K562 (cell line): ENCODE measurements at regions not wholly inside any gene's neighbourhood (a gene's known extent, or its start where the extent isn't known, plus 50 kb on each side); places are given as distances from the start of the nearest gene placed in this dataset.

ENCODE experiments used
- ATAC-seq: fragments of 200-7000 bp; cut with Tn5 transposase; 3 replicates; pipeline ENCODE4 v1.9.1; 2020; ENCODE audit warnings: moderate library complexity
- BruUV-seq: library from RNA; stranded (reverse); fragments of 400-500 nt; replicated peaks from 2 replicates; lab custom pipeline; 2021; lab: Mats Ljungman, UMichigan
- CTCF ChIA-PET: fragments of 300-600 bp; formaldehyde crosslinking; extraction: SDS; loops from one replicate; lab custom pipeline; 2021; ENCODE audit warnings: low intra/inter-chr PET ratio; lab: Yijun Ruan, JAX
- POLR2A ChIA-PET: fragments of 300-600, 350-650 bp; sonication (Branson Sonifier 250); formaldehyde crosslinking; extraction: SDS; loops from one replicate; lab custom pipeline; 2021; ENCODE audit warnings: antibody characterized with exemption, inconsistent platforms; lab: Yijun Ruan, JAX
- DNase-seq, 4 experiments: peaks; one replicate each; pipeline versions ENCODE4 v3.0.0 to v3.0.0-alpha.2; 2011 to 2018; ENCODE audit warnings: low spot score in 3 of 4, mixed read lengths in 3 of 4; ENCODE audit errors: extremely low read depth in 1 of 4
- FAIRE-seq: peaks from 2 replicates; lab custom pipeline; 2011; peaks lifted over from hg19 to GRCh38; lab: Jason Lieb, UNC
- H2AFZ ChIP-seq: 2 replicates; pipeline ENCODE4 v1.6.0; 2011; ENCODE audit warnings: low read depth, low read length, control low read depth, inconsistent platforms
- H3K27ac ChIP-seq: fragments of 200-600 bp; 3 replicates; pipeline ENCODE4 v1.8.0; 2011; ENCODE audit warnings: low read depth, mild to moderate bottlenecking, control low read depth, inconsistent platforms, low read length, moderate library complexity, mixed read lengths; ENCODE audit errors: extremely low read depth
- H3K27me3 ChIP-seq, 2 experiments: fragments of 300-600 bp in 1 of 2; 2 replicates in 1 of 2; 3 replicates in 1 of 2; pipeline versions ENCODE4 v1.6.0 to v1.8.0; 2011; ENCODE audit warnings: inconsistent platforms in 2 of 2, low read length in 2 of 2, mild to moderate bottlenecking in 1 of 2, mixed read lengths in 1 of 2, moderate library complexity in 1 of 2; ENCODE audit not compliant: control insufficient read depth in 2 of 2, insufficient read depth in 2 of 2
- H3K36me3 ChIP-seq: fragments of 300-600 bp; 3 replicates; pipeline ENCODE4 v1.8.0; 2011; ENCODE audit warnings: mild to moderate bottlenecking, low read length, inconsistent platforms; ENCODE audit not compliant: control insufficient read depth, insufficient read depth
- H3K4me1 ChIP-seq, 2 experiments: fragments of 200-600 bp in 1 of 2; replicated peaks in 1 of 2; 2 replicates in 1 of 2; 3 replicates in 1 of 2; pipeline versions ENCODE4 v1.5.1 to v1.8.0; 2011; ENCODE audit warnings: inconsistent platforms in 2 of 2, low read length in 2 of 2, mild to moderate bottlenecking in 1 of 2, mixed read lengths in 1 of 2, moderate library complexity in 1 of 2; ENCODE audit not compliant: control insufficient read depth in 2 of 2, insufficient read depth in 2 of 2
- H3K4me2 ChIP-seq: 2 replicates; pipeline ENCODE4 v1.6.1; 2011; ENCODE audit warnings: low read length, control low read depth, inconsistent platforms, mixed read lengths; ENCODE audit not compliant: insufficient read depth
- H3K4me3 ChIP-seq: fragments of 200-600 bp; sonication (generic), shearing (Covaris generic); 2 replicates; pipeline ENCODE4 v1.5.1; 2016; ENCODE audit warnings: control low read depth, inconsistent platforms
- H3K79me2 ChIP-seq: fragments of 200-600 bp; 3 replicates; pipeline ENCODE4 v1.8.0; 2011; ENCODE audit warnings: low read length, inconsistent platforms; ENCODE audit not compliant: control insufficient read depth, insufficient read depth
- H3K9ac ChIP-seq, 2 experiments: 2 replicates each; pipeline versions ENCODE4 v1.6.0 to v1.6.1; 2011; ENCODE audit warnings: low read depth in 2 of 2, low read length in 2 of 2, control low read depth in 1 of 2, inconsistent platforms in 1 of 2, mild to moderate bottlenecking in 1 of 2, mixed read lengths in 1 of 2; ENCODE audit not compliant: insufficient read depth in 1 of 2
- H3K9me1 ChIP-seq: one replicate; pipeline ENCODE4 v1.6.0; 2011; ENCODE audit warnings: inconsistent platforms, mild to moderate bottlenecking, low read length, moderate library complexity; ENCODE audit not compliant: control insufficient read depth, insufficient read depth
- H3K9me3 ChIP-seq: replicated peaks from 2 replicates; pipeline ENCODE4 v1.5.1; 2011; ENCODE audit warnings: low read depth, low read length, inconsistent platforms; ENCODE audit not compliant: control insufficient read depth, insufficient read depth
- H4K20me1 ChIP-seq: replicated peaks from 2 replicates; pipeline ENCODE4 v1.6.1; 2011; ENCODE audit warnings: low read length, inconsistent platforms, mixed read lengths; ENCODE audit not compliant: control insufficient read depth, insufficient read depth
- CEBPB ChIP-seq: fragments of 450-650 bp; IDR thresholded peaks from 2 replicates; pipeline ENCODE4 v1.6.1; 2016; ENCODE audit warnings: missing genetic modification characterization, missing compliant biosample characterization
- CEBPG ChIP-seq, 3 experiments: fragments of 200-800 bp in 1 of 3; sonication (Bioruptor generic) in 1 of 3; sonication (generic) in 1 of 3; formaldehyde crosslinking in 1 of 3; IDR thresholded peaks in 2 of 3; conservative IDR thresholded peaks in 1 of 3; 2 replicates each; pipeline versions ENCODE4 v1.6.1 to v1.8.0; 2016 to 2022; ENCODE audit warnings: missing compliant biosample characterization in 2 of 3, missing genetic modification characterization in 2 of 3, mild to moderate bottlenecking in 1 of 3, missing genetic modification reagents in 1 of 3
- CTCF ChIP-seq, 3 experiments: IDR thresholded peaks in 2 of 3; conservative IDR thresholded peaks in 1 of 3; 2 replicates each; pipeline ENCODE4 v1.5.1; 2011 to 2012; ENCODE audit warnings: low read length in 3 of 3, mild to moderate bottlenecking in 3 of 3, control low read depth in 2 of 3, improper control_type of control experiment in 1 of 3, inconsistent platforms in 1 of 3, low read depth in 1 of 3, mixed read lengths in 1 of 3, moderate library complexity in 1 of 3; ENCODE audit not compliant: insufficient read depth in 2 of 3
- GABPB2 ChIP-seq: fragments of 250-450 bp; sonication (Bioruptor Pico); conservative IDR thresholded peaks from 2 replicates; pipeline ENCODE4 v1.5.1; 2021; ENCODE audit warnings: mild to moderate bottlenecking
- IFI16 ChIP-seq: fragments of 250-450 bp; sonication (Bioruptor Pico); IDR thresholded peaks from 2 replicates; pipeline ENCODE4 v2.1.2; 2022; ENCODE audit warnings: mild to moderate bottlenecking, inconsistent platforms
- MAFG ChIP-seq: fragments of 450-650 bp; conservative IDR thresholded peaks from 2 replicates; pipeline ENCODE4 v1.6.1; 2016; ENCODE audit warnings: missing genetic modification characterization, missing compliant biosample characterization
- NRF1 ChIP-seq, 2 experiments: fragments of 450-650 bp; IDR thresholded peaks in 1 of 2; conservative IDR thresholded peaks in 1 of 2; 2 replicates each; pipeline ENCODE4 v1.6.1; 2014; ENCODE audit warnings: mild to moderate bottlenecking in 2 of 2
- RAD21 ChIP-seq, 2 experiments: fragments of 250-450 bp in 1 of 2; fragments of 450-650 bp in 1 of 2; sonication (Bioruptor Pico) in 1 of 2; formaldehyde crosslinking in 1 of 2; IDR thresholded peaks in 1 of 2; conservative IDR thresholded peaks in 1 of 2; 2 replicates each; pipeline versions ENCODE4 v1.4.0 to v1.8.0; 2020 to 2022; ENCODE audit warnings: mild to moderate bottlenecking in 2 of 2, moderate library complexity in 1 of 2
- REST ChIP-seq, 2 experiments: fragments of 450-650 bp; formaldehyde crosslinking in 1 of 2; IDR thresholded peaks; 2 replicates each; pipeline versions ENCODE4 v1.4.0 to v1.6.1; 2014 to 2020; ENCODE audit warnings: mild to moderate bottlenecking in 2 of 2, borderline replicate concordance in 1 of 2, low read depth in 1 of 2
- in situ Hi-C: fragments of 300-500 bp; cut with MboI; formaldehyde crosslinking; loops from 4 replicates; pipeline ENCODE4 v1.15.0; 2018; ENCODE audit warnings: inconsistent platforms, mixed read lengths
- intact Hi-C: fragments of 100-400 bp; cut with micrococcal nuclease; formaldehyde crosslinking; loops from 2 replicates; pipeline ENCODE4 v1.14.2; 2022

- TF ChIP-seq MAFG (tag) = 0 out of 2 replicates have a peak, but pooled peaks have one; percentile 10
- TF ChIP-seq NRF1 (conservative IDR thresholded peaks at IDR 0.05 in 1 of 2, IDR thresholded peaks at IDR 0.05 in 1 of 2) = no peak
These were observed 79.1 kb downstream of the SMPDL3A start (continued) for GRCh38 chr6:122868137-122868536.

GRCh38 chr6:122869437-122870024 lies 80.5 kb downstream of the SMPDL3A start:
- FAIRE-seq (no peak), ATAC-seq (peak; percentile 81), DNase-seq (peak; percentile 25 to 38 (median 29))
- H3K36me3 ChIP-seq = no peaks in the 10 kb centered on the region
- H3K9me3 ChIP-seq = no peaks in the 10 kb centered on the region
- H3K9me1 ChIP-seq = no peaks in the 10 kb centered on the region
- BruUV-seq = no TSS peak
- POLR2A ChIA-PET = no interaction called here
- CTCF ChIA-PET = interaction anchor here (0.8 kb wide), 1 partner anchor 448 kb away, joined by 4 read pairs; no protein-coding TSS in a partner anchor
- intact Hi-C loops (loop anchor here (1.0 to 10.0 kb wide), 4 partner anchors 125 to 848 kb away; partner anchors contain the start of gene CLVS2), in situ Hi-C loops (no loop called here)
- no peak overlapping the region for H3K27ac ChIP-seq
- no peaks in the 10 kb centered on the region for H3K4me1 ChIP-seq
- no peaks in the 10 kb centered on the region for H3K27me3 ChIP-seq
- no peaks in the 10 kb centered on the region for H3K79me2 ChIP-seq
- no peak overlapping the region for H2AFZ ChIP-seq
- H4K20me1 ChIP-seq = no peaks in the 10 kb centered on the region
- no peak overlapping the region for H3K4me3 ChIP-seq
- no peak overlapping the region for H3K9ac ChIP-seq
- no peak overlapping the region for H3K4me2 ChIP-seq
- TF ChIP-seq REST (IDR thresholded peaks at IDR 0.05; ENCODE audit: borderline replicate concordance) (peak; percentile 42; the same call in 1 of the 2 replicates), REST (CRISPR knock-in tag; IDR thresholded peaks at IDR 0.05; ENCODE audit: low read depth) (no peak), RAD21 (CRISPR knock-in tag; conservative IDR thresholded peaks at IDR 0.05 in 1 of 2, IDR thresholded peaks at IDR 0.05 in 1 of 2) (peak; percentile 58 to 76), CTCF (IDR thresholded peaks at IDR 0.05 in 2 of 3, conservative IDR thresholded peaks at IDR 0.05 in 1 of 3; ENCODE audit: insufficient read depth in 2 of 3, low read depth in 1 of 3, low read length in 3 of 3) (peak; percentile 53 to 57 (median 54)), CEBPB (tag) (peak; percentile 96), CEBPG (CRISPR knock-in tag; IDR thresholded peaks at IDR 0.05) (no peak; the same call in 1 of the 2 replicates), CEBPG (tag; conservative IDR thresholded peaks at IDR 0.05 in 1 of 2, IDR thresholded peaks at IDR 0.05 in 1 of 2) (peak; percentile 50 to 86), GABPB2 (CRISPR knock-in tag) (no peak), IFI16 (CRISPR knock-in tag) (no peak)
